ENCODE measurements at regions not wholly inside any gene's neighbourhood (a gene's known extent, or its start where the extent isn't known, plus 50 kb on each side); places are given as distances from the start of the nearest gene placed in this dataset.

GRCh38 chr2:215653344-215654030 is 217.6 kb upstream of the FN1 start:
- TF ChIP-seq ZNF384 (IDR thresholded peaks at IDR 0.05) = no peak
- no peak for TF ChIP-seq TARDBP (IDR thresholded peaks at IDR 0.05)
- TF ChIP-seq SUZ12 (IDR thresholded peaks at IDR 0.05) = no peak
- no peak for TF ChIP-seq ELF4 (IDR thresholded peaks at IDR 0.05)
- no peak for TF ChIP-seq FOXK2 (IDR thresholded peaks at IDR 0.05)
- TF ChIP-seq BHLHE40 (IDR thresholded peaks at IDR 0.05; ENCODE audit: borderline replicate concordance) = no peak

All from HEK293T (cell line).